ENCODE measurements at regions not wholly inside any gene's neighbourhood (a gene's known extent, or its start where the extent isn't known, plus 50 kb on each side); places are given as distances from the start of the nearest gene placed in this dataset.

- Histone ChIP-seq H3K27me3 (no peaks in the 10 kb centered on the region), H3K36me3 (no peaks in the 10 kb centered on the region), H3K9me3 (no peaks in the 10 kb centered on the region), H3K4me3 (no peak overlapping the region)
- no peak for DNase-seq
Observed at GRCh38 chr4:136691607-136692006, 840.7 kb downstream of the PCDH18 start.

- no peak for DNase-seq
- H3K9me3 ChIP-seq, result no peaks in the 10 kb centered on the region
- H3K27me3 ChIP-seq, result no peaks in the 10 kb centered on the region
- H3K4me3 ChIP-seq, result no peak overlapping the region
- H3K36me3 ChIP-seq, result no peaks in the 10 kb centered on the region
Observed at GRCh38 chr4:136690360-136690759, 841.9 kb downstream of the PCDH18 start.

GRCh38 chr4:136687596-136687995 is 844.7 kb downstream of the PCDH18 start:
- DNase-seq, result no peak
- no peaks in the 10 kb centered on the region for H3K9me3 ChIP-seq
- H3K4me3 ChIP-seq, result no peak overlapping the region
- no peaks in the 10 kb centered on the region for H3K27me3 ChIP-seq
- H3K36me3 ChIP-seq, result no peaks in the 10 kb centered on the region

- H3K9me3 ChIP-seq, result no peaks in the 10 kb centered on the region
- no peak overlapping the region for H3K4me3 ChIP-seq
- no peaks in the 10 kb centered on the region for H3K36me3 ChIP-seq
- DNase-seq, result no peak
- no peaks in the 10 kb centered on the region for H3K27me3 ChIP-seq
Observed at GRCh38 chr4:136687118-136687517, 845.2 kb downstream of the PCDH18 start.

GRCh38 chr4:136680761-136681160 is 851.5 kb downstream of the PCDH18 start:
- H3K27me3 ChIP-seq, result no peaks in the 10 kb centered on the region
- no peaks in the 10 kb centered on the region for H3K9me3 ChIP-seq
- no peak overlapping the region for H3K4me3 ChIP-seq
- DNase-seq, result no peak
- H3K36me3 ChIP-seq, result no peaks in the 10 kb centered on the region

- Histone ChIP-seq H3K4me3 (no peak overlapping the region), H3K27me3 (no peaks in the 10 kb centered on the region), H3K36me3 (no peaks in the 10 kb centered on the region), H3K9me3 (no peaks in the 10 kb centered on the region)
- no peak for DNase-seq
Observed at GRCh38 chr4:136680271-136680670, 852.0 kb downstream of the PCDH18 start.

- no peak for DNase-seq
- no peak overlapping the region for H3K4me3 ChIP-seq
- H3K36me3 ChIP-seq, result no peaks in the 10 kb centered on the region
- H3K27me3 ChIP-seq, result no peaks in the 10 kb centered on the region
- no peaks in the 10 kb centered on the region for H3K9me3 ChIP-seq
Observed at GRCh38 chr4:136670265-136670664, 862.0 kb downstream of the PCDH18 start.

GRCh38 chr4:136664988-136665387 is 867.3 kb downstream of the PCDH18 start:
- H3K4me3 ChIP-seq, result no peak overlapping the region
- no peaks in the 10 kb centered on the region for H3K36me3 ChIP-seq
- 0 out of 2 replicates have a peak, but pooled peaks cover 2% of the 10 kb centered on the region for H3K9me3 ChIP-seq
- DNase-seq, result no peak
- no peaks in the 10 kb centered on the region for H3K27me3 ChIP-seq

GRCh38 chr4:136662539-136662938 is 869.8 kb downstream of the PCDH18 start:
- Histone ChIP-seq H3K4me3 (no peak overlapping the region), H3K27me3 (no peaks in the 10 kb centered on the region), H3K9me3 (0 out of 2 replicates have a peak, but pooled peaks cover 2% of the 10 kb centered on the region), H3K36me3 (no peaks in the 10 kb centered on the region)
- no peak for DNase-seq

GRCh38 chr4:136653640-136654406 is 878.5 kb downstream of the PCDH18 start:
- Histone ChIP-seq H3K36me3 (no peaks in the 10 kb centered on the region), H3K27me3 (no peaks in the 10 kb centered on the region), H3K9me3 (no peaks in the 10 kb centered on the region), H3K4me3 (no peak overlapping the region)
- DNase-seq, result no peak

GRCh38 chr4:136651932-136652331 is 880.4 kb downstream of the PCDH18 start:
- H3K4me3 ChIP-seq, result no peak overlapping the region
- DNase-seq, result no peak

GRCh38 chr4:136651278-136651667 is 881.0 kb downstream of the PCDH18 start:
- no peak for DNase-seq
- Histone ChIP-seq H3K36me3 (no peaks in the 10 kb centered on the region), H3K4me3 (no peak overlapping the region), H3K27me3 (no peaks in the 10 kb centered on the region), H3K9me3 (no peaks in the 10 kb centered on the region)

More at GRCh38 chr4:136651932-136652331, 880.4 kb downstream of the PCDH18 start:
- Histone ChIP-seq H3K27me3 (no peaks in the 10 kb centered on the region), H3K36me3 (no peaks in the 10 kb centered on the region), H3K9me3 (no peaks in the 10 kb centered on the region)

- H3K27me3 ChIP-seq, result no peaks in the 10 kb centered on the region
- H3K4me3 ChIP-seq, result no peak overlapping the region
- no peaks in the 10 kb centered on the region for H3K36me3 ChIP-seq
- DNase-seq, result no peak
- no peaks in the 10 kb centered on the region for H3K9me3 ChIP-seq
Observed at GRCh38 chr4:136650541-136651277, 881.6 kb downstream of the PCDH18 start.

GRCh38 chr4:136644279-136644678 is 888.0 kb downstream of the PCDH18 start:
- H3K27me3 ChIP-seq, result no peaks in the 10 kb centered on the region
- H3K4me3 ChIP-seq, result no peak overlapping the region
- H3K36me3 ChIP-seq, result no peaks in the 10 kb centered on the region
- H3K9me3 ChIP-seq, result no peaks in the 10 kb centered on the region
- no peak for DNase-seq

- no peaks in the 10 kb centered on the region for H3K9me3 ChIP-seq
- no peak for DNase-seq
- H3K4me3 ChIP-seq, result no peak overlapping the region
Observed at GRCh38 chr4:136643416-136643815, 888.9 kb downstream of the PCDH18 start.

GRCh38 chr4:136637071-136637777 is 895.1 kb downstream of the PCDH18 start:
- Histone ChIP-seq H3K9me3 (no peaks in the 10 kb centered on the region), H3K27me3 (no peaks in the 10 kb centered on the region), H3K4me3 (no peak overlapping the region), H3K36me3 (no peaks in the 10 kb centered on the region)
- DNase-seq, result no peak

More at GRCh38 chr4:136643416-136643815, 888.9 kb downstream of the PCDH18 start:
- Histone ChIP-seq H3K27me3 (no peaks in the 10 kb centered on the region), H3K36me3 (no peaks in the 10 kb centered on the region)

- Histone ChIP-seq H3K9me3 (no peaks in the 10 kb centered on the region), H3K36me3 (no peaks in the 10 kb centered on the region), H3K4me3 (no peak overlapping the region), H3K27me3 (no peaks in the 10 kb centered on the region)
- no peak for DNase-seq
Observed at GRCh38 chr4:136636155-136636554, 896.1 kb downstream of the PCDH18 start.

All from MG63 (cell line).